Prostate gland (tissue), 2 donors: ENCODE measurements at regions not wholly inside any gene's neighbourhood (a gene's known extent, or its start where the extent isn't known, plus 50 kb on each side); places are given as distances from the start of the nearest gene placed in this dataset.

Source experiments
- DNase-seq: peaks from one replicate; pipeline ENCODE4 v3.0.0-alpha.2; 2019; ENCODE audit warnings: low spot score
- H3K27ac ChIP-seq, 2 donors: fragments of 200-600 bp; sonication (generic); 2 replicates each; pipeline ENCODE4 v1.5.1; 2017 to 2019
- H3K27me3 ChIP-seq: fragments of 200-600 bp; sonication (generic); replicated peaks from 2 replicates; pipeline ENCODE4 v1.5.1; 2019; ENCODE audit not compliant: insufficient read depth
- H3K36me3 ChIP-seq, 2 donors: fragments of 200-600 bp; sonication (generic); 1 replicate in 1 of 2; 2 replicates in 1 of 2; pipeline versions ENCODE4 v1.5.1 to v1.8.1; 2017 to 2019
- H3K4me1 ChIP-seq: fragments of 200-600 bp; sonication (generic); replicated peaks from 2 replicates; pipeline ENCODE4 v1.5.1; 2019
- H3K4me3 ChIP-seq, 2 donors: fragments of 200-600 bp; sonication (generic); 2 replicates each; pipeline ENCODE4 v1.5.1; 2017 to 2019
- H3K9me3 ChIP-seq: fragments of 200-600 bp; sonication (generic); 2 replicates; pipeline ENCODE4 v1.5.1; 2017
- POLR2A ChIP-seq: fragments of 450-650 bp; IDR thresholded peaks from one replicate; pipeline ENCODE4 v1.6.1; 2016; ENCODE audit warnings: antibody characterized with exemption, mild to moderate bottlenecking
- POLR2AphosphoS5 ChIP-seq: sonication (generic); formaldehyde crosslinking; IDR thresholded peaks from one replicate; pipeline ENCODE4 v1.6.1; 2017; ENCODE audit warnings: antibody characterized with exemption
- WGBS: methylation state at CpG from one replicate; pipeline ENCODE4 v1.1.5; 2018; 5-methylcytosine and 5-hydroxymethylcytosine counted together
- intact Hi-C: fragments of 100-400 bp; cut with DNase I; formaldehyde crosslinking; loops from one replicate; pipeline ENCODE4 v1.14.2; 2022
- TF ChIP-seq, protein P1 (sequence below), 4 experiments: fragments of 200-600 bp in 2 of 4; fragments of 450-650 bp in 2 of 4; sonication (generic) in 2 of 4; IDR thresholded peaks; 1 replicate in 3 of 4; 2 replicates in 1 of 4; pipeline ENCODE4 v1.5.1; 2016 to 2019; ENCODE audit warnings: antibody characterized with exemption in 4 of 4, mild to moderate bottlenecking in 2 of 4, moderate library complexity in 2 of 4

- Histone ChIP-seq H3K36me3 (no peaks in the 10 kb centered on the region), H3K4me3 (no peak overlapping the region), H3K4me1 (no peaks in the 10 kb centered on the region), H3K27ac (no peak overlapping the region), H3K27me3 (no peaks in the 10 kb centered on the region), H3K9me3 (no peaks in the 10 kb centered on the region)
- no peak for DNase-seq
- 94% methylated on average over 2 of the region's 2 CpGs for WGBS
- TF ChIP-seq, protein P1, sequence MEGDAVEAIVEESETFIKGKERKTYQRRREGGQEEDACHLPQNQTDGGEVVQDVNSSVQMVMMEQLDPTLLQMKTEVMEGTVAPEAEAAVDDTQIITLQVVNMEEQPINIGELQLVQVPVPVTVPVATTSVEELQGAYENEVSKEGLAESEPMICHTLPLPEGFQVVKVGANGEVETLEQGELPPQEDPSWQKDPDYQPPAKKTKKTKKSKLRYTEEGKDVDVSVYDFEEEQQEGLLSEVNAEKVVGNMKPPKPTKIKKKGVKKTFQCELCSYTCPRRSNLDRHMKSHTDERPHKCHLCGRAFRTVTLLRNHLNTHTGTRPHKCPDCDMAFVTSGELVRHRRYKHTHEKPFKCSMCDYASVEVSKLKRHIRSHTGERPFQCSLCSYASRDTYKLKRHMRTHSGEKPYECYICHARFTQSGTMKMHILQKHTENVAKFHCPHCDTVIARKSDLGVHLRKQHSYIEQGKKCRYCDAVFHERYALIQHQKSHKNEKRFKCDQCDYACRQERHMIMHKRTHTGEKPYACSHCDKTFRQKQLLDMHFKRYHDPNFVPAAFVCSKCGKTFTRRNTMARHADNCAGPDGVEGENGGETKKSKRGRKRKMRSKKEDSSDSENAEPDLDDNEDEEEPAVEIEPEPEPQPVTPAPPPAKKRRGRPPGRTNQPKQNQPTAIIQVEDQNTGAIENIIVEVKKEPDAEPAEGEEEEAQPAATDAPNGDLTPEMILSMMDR (IDR thresholded peaks at IDR 0.05) = no peak
- no peak for TF ChIP-seq POLR2A
- TF ChIP-seq POLR2AphosphoS5 = no peak
- intact Hi-C loops = no loop called here
Observed at GRCh38 chr15:85977586-85977985, 102.1 kb upstream of the AGBL1 start.

- Histone ChIP-seq H3K4me3 (no peak overlapping the region), H3K9me3 (no peaks in the 10 kb centered on the region), H3K4me1 (no peaks in the 10 kb centered on the region), H3K27ac (no peak overlapping the region), H3K36me3 (no peaks in the 10 kb centered on the region), H3K27me3 (no peaks in the 10 kb centered on the region)
- TF ChIP-seq POLR2AphosphoS5 (no peak), POLR2A (no peak)
- TF ChIP-seq, protein P1 (IDR thresholded peaks at IDR 0.05) = no peak
- 94% methylated on average over 5 of the region's 5 CpGs for WGBS
- DNase-seq = no peak
- intact Hi-C loops = no loop called here
Observed at GRCh38 chr15:85979929-85980328, 99.7 kb upstream of the AGBL1 start.

DNA sequence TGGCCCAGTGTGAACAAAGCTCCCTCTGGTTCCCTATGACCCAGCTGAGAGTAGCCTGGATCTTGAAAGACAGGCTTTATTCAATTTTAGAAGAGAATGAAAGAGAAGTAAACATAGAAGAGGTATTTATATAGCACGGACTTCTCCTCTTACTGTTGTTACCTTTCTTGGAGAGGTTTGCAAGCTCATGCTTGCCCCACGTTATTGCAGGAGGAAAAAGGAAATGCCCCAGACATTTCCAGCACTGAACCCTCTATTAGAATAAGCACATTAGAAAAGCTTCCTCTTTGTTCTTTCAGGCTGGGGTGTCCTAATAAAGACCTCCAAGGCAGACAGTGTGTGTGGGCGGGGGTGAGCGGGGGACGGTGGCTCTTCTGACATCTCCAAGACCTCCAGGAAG lies 98.7 kb upstream of the AGBL1 start:
- Histone ChIP-seq H3K4me1 (no peaks in the 10 kb centered on the region), H3K27me3 (no peaks in the 10 kb centered on the region), H3K36me3 (no peaks in the 10 kb centered on the region), H3K27ac (no peak overlapping the region), H3K4me3 (no peak overlapping the region), H3K9me3 (no peaks in the 10 kb centered on the region)
- 37% methylated on average over 5 of the region's 5 CpGs for whole genome bisulfite sequencing
- DNase-seq = no peak
- TF ChIP-seq POLR2AphosphoS5 = no peak
- TF ChIP-seq, protein P1 (IDR thresholded peaks at IDR 0.05) = no peak
- TF ChIP-seq POLR2A = no peak
- intact Hi-C loops = no loop called here

GRCh38 chr15:85984241-85984640 lies 95.4 kb upstream of the AGBL1 start:
- no peak for DNase-seq
- TF ChIP-seq POLR2AphosphoS5 = no peak
- no peak for TF ChIP-seq POLR2A
- TF ChIP-seq, protein P1 (IDR thresholded peaks at IDR 0.05) = no peak
- Histone ChIP-seq H3K4me3 (no peak overlapping the region), H3K27me3 (no peaks in the 10 kb centered on the region), H3K36me3 (no peaks in the 10 kb centered on the region), H3K9me3 (no peaks in the 10 kb centered on the region), H3K4me1 (no peaks in the 10 kb centered on the region), H3K27ac (no peak overlapping the region)
- WGBS = 68% methylated on average over 4 of the region's 4 CpGs
- intact Hi-C loops = no loop called here

GRCh38 chr15:85986116-85986515 lies 93.6 kb upstream of the AGBL1 start:
- Histone ChIP-seq H3K27ac (no peak overlapping the region), H3K9me3 (no peaks in the 10 kb centered on the region), H3K27me3 (no peaks in the 10 kb centered on the region), H3K4me1 (no peaks in the 10 kb centered on the region), H3K36me3 (no peaks in the 10 kb centered on the region), H3K4me3 (no peak overlapping the region)
- WGBS = 64% methylated on average over 4 of the region's 4 CpGs
- TF ChIP-seq POLR2A (no peak), POLR2AphosphoS5 (no peak)
- TF ChIP-seq, protein P1 (IDR thresholded peaks at IDR 0.05) = no peak
- DNase-seq = no peak
- intact Hi-C loops = no loop called here
